ENCODE measurements at regions not wholly inside any gene's neighbourhood (a gene's known extent, or its start where the extent isn't known, plus 50 kb on each side); places are given as distances from the start of the nearest gene placed in this dataset.

- Histone ChIP-seq H3K9me2 (ENCODE audit: insufficient read depth) (no peaks in the 10 kb centered on the region), H3K4me3 (replicated peaks in 1 of 2; ENCODE audit: low read depth in 1 of 2, low read length in 2 of 2) (no peak overlapping the region), H3K36me3 (ENCODE audit: control insufficient read depth in 1 of 2, insufficient read depth in 2 of 2, low read length in 2 of 2) (no peaks in the 10 kb centered on the region), H3K27me3 (ENCODE audit: insufficient read depth, low read length) (no peaks in the 10 kb centered on the region), H3K27ac (ENCODE audit: low read depth, low read length) (no peak overlapping the region), H3K4me1 (ENCODE audit: control insufficient read depth in 1 of 2, insufficient read depth in 2 of 2, low read length in 2 of 2) (no peaks in the 10 kb centered on the region), H4K20me1 (ENCODE audit: insufficient read depth) (no peaks in the 10 kb centered on the region), H3K4me2 (ENCODE audit: low read length) (no peak overlapping the region), H3K79me2 (ENCODE audit: insufficient read depth, low read length) (no peaks in the 10 kb centered on the region), H3K9ac (ENCODE audit: low read length) (no peak overlapping the region), H2AFZ (ENCODE audit: low read depth, low read length, poor library complexity, severe bottlenecking) (no peak overlapping the region), H3K9me3 (ENCODE audit: control insufficient read depth in 1 of 2, insufficient read depth in 1 of 2, low read depth in 1 of 2, low read length in 2 of 2) (no peaks in the 10 kb centered on the region)
- BruUV-seq (replicated peaks), result no TSS peak
- intact Hi-C loops (cut with micrococcal nuclease), result no loop called here
- TF ChIP-seq ATF3 (IDR thresholded peaks at IDR 0.05) (no peak), EGR1 (IDR thresholded peaks at IDR 0.05; ENCODE audit: low read depth) (no peak), ELF1 (IDR thresholded peaks at IDR 0.05; ENCODE audit: borderline replicate concordance, low read depth) (no peak), SIN3A (IDR thresholded peaks at IDR 0.05; ENCODE audit: low read depth) (no peak), TCF7L2 (IDR thresholded peaks at IDR 0.05; ENCODE audit: borderline replicate concordance, extremely low read depth, insufficient read depth, insufficient read length) (no peak), SRF (IDR thresholded peaks at IDR 0.05; ENCODE audit: low read depth) (no peak)
- ChIA-PET POLR2A (no interaction called here), CTCF (no interaction called here), RAD21 (ENCODE audit: low non-redundant PET in 1 of 2, low total read pairs in 2 of 2, uncharacterized antibody in 2 of 2, unreplicated experiment in 2 of 2) (no interaction called here)
- ATAC-seq (no peak), DNase-seq (ENCODE audit: low read depth, low spot score) (no peak)
Observed at GRCh38 chr12:92485351-92486348, 217.1 kb upstream of the PLEKHG7 start.

DNA sequence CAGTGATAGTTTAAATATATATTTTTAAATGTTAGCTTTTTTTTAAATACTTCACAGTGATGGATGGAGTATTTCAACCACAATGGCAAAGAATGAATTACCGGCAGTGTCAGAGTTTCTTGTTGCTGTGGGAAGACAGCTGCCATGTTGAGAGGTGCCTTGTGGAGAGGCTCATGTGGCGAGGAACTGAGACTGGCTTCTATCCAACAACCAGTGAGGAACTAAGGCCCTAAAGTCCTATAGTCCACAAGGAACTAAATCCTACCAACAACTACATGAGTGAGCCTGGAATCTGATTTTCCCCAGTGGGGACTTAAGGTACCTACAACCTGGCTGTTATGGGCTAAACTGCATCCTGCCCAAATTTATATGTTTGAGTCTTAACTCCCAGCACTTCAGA, 220.2 kb upstream of the PLEKHG7 start:
- Histone ChIP-seq H3K9me3 (ENCODE audit: control insufficient read depth in 1 of 2, insufficient read depth in 1 of 2, low read depth in 1 of 2, low read length in 2 of 2) (no peaks in the 10 kb centered on the region), H3K79me2 (ENCODE audit: insufficient read depth, low read length) (no peaks in the 10 kb centered on the region), H3K9me2 (ENCODE audit: insufficient read depth) (no peaks in the 10 kb centered on the region), H3K27ac (ENCODE audit: low read depth, low read length) (no peak overlapping the region), H4K20me1 (ENCODE audit: insufficient read depth) (no peaks in the 10 kb centered on the region), H3K4me3 (replicated peaks in 1 of 2; ENCODE audit: low read depth in 1 of 2, low read length in 2 of 2) (no peak overlapping the region), H3K4me2 (ENCODE audit: low read length) (no peak overlapping the region), H3K36me3 (ENCODE audit: control insufficient read depth in 1 of 2, insufficient read depth in 2 of 2, low read length in 2 of 2) (no peaks in the 10 kb centered on the region), H2AFZ (ENCODE audit: low read depth, low read length, poor library complexity, severe bottlenecking) (no peak overlapping the region), H3K4me1 (ENCODE audit: control insufficient read depth in 1 of 2, insufficient read depth in 2 of 2, low read length in 2 of 2) (no peaks in the 10 kb centered on the region), H3K27me3 (ENCODE audit: insufficient read depth, low read length) (no peaks in the 10 kb centered on the region), H3K9ac (ENCODE audit: low read length) (no peak overlapping the region)
- ChIA-PET RAD21 (ENCODE audit: low non-redundant PET in 1 of 2, low total read pairs in 2 of 2, uncharacterized antibody in 2 of 2, unreplicated experiment in 2 of 2) (no interaction called here), CTCF (no interaction called here), POLR2A (no interaction called here)
- ATAC-seq, result no peak
- no TSS peak for BruUV-seq (replicated peaks)
- DNase-seq (ENCODE audit: low read depth, low spot score), result no peak
- TF ChIP-seq SRF (IDR thresholded peaks at IDR 0.05; ENCODE audit: low read depth), result no peak
- no peak for TF ChIP-seq ZNF274 (IDR thresholded peaks at IDR 0.05; ENCODE audit: low read depth, low read length)
- TF ChIP-seq, protein P1, sequence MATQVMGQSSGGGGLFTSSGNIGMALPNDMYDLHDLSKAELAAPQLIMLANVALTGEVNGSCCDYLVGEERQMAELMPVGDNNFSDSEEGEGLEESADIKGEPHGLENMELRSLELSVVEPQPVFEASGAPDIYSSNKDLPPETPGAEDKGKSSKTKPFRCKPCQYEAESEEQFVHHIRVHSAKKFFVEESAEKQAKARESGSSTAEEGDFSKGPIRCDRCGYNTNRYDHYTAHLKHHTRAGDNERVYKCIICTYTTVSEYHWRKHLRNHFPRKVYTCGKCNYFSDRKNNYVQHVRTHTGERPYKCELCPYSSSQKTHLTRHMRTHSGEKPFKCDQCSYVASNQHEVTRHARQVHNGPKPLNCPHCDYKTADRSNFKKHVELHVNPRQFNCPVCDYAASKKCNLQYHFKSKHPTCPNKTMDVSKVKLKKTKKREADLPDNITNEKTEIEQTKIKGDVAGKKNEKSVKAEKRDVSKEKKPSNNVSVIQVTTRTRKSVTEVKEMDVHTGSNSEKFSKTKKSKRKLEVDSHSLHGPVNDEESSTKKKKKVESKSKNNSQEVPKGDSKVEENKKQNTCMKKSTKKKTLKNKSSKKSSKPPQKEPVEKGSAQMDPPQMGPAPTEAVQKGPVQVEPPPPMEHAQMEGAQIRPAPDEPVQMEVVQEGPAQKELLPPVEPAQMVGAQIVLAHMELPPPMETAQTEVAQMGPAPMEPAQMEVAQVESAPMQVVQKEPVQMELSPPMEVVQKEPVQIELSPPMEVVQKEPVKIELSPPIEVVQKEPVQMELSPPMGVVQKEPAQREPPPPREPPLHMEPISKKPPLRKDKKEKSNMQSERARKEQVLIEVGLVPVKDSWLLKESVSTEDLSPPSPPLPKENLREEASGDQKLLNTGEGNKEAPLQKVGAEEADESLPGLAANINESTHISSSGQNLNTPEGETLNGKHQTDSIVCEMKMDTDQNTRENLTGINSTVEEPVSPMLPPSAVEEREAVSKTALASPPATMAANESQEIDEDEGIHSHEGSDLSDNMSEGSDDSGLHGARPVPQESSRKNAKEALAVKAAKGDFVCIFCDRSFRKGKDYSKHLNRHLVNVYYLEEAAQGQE (IDR thresholded peaks at IDR 0.05; ENCODE audit: low read depth), result no peak
- TF ChIP-seq EZH2phosphoT487 (IDR thresholded peaks at IDR 0.05; ENCODE audit: borderline replicate concordance), result no peak
- no peak for TF ChIP-seq JUND (IDR thresholded peaks at IDR 0.05)
- no peak for TF ChIP-seq RAD21 (IDR thresholded peaks at IDR 0.05; ENCODE audit: low read depth)
- intact Hi-C loops (cut with micrococcal nuclease), result no loop called here

Measured in HCT116 (cell line).